H9 (cell line): ENCODE measurements at regions not wholly inside any gene's neighbourhood (a gene's known extent, or its start where the extent isn't known, plus 50 kb on each side); places are given as distances from the start of the nearest gene placed in this dataset.

ENCODE experiments used
- DNase-seq: peaks from one replicate; pipeline ENCODE4 v3.0.0-alpha.2; 2017
- H2AFZ ChIP-seq: one replicate; pipeline ENCODE4 v1.6.1; 2013; ENCODE audit warnings: mild to moderate bottlenecking, low read length, control low read depth, moderate library complexity
- H2AK5ac ChIP-seq: 2 replicates; pipeline ENCODE4 v1.6.1; 2013; ENCODE audit warnings: low read length, control low read depth, mixed read lengths; ENCODE audit not compliant: insufficient read length
- H2BK120ac ChIP-seq: one replicate; pipeline ENCODE4 v1.6.1; 2013; ENCODE audit warnings: low read depth, mild to moderate bottlenecking, low read length, control low read depth, inconsistent platforms; ENCODE audit not compliant: poor library complexity, severe bottlenecking
- H2BK12ac ChIP-seq: 2 replicates; pipeline ENCODE4 v1.6.1; 2013; ENCODE audit warnings: low read length, control low read depth, mixed read lengths, low read depth; ENCODE audit not compliant: insufficient read length
- H2BK15ac ChIP-seq: 2 replicates; pipeline ENCODE4 v1.6.1; 2013; ENCODE audit warnings: low read depth, low read length, control low read depth
- H2BK20ac ChIP-seq: one replicate; pipeline ENCODE4 v1.6.1; 2013; ENCODE audit warnings: low read depth, mild to moderate bottlenecking, low read length, control low read depth, inconsistent platforms; ENCODE audit not compliant: poor library complexity, severe bottlenecking
- H2BK5ac ChIP-seq: 2 replicates; pipeline ENCODE4 v1.6.1; 2013; ENCODE audit warnings: low read length, control low read depth, mixed read lengths; ENCODE audit not compliant: insufficient read length
- H3K14ac ChIP-seq: 2 replicates; pipeline ENCODE4 v1.6.1; 2013; ENCODE audit warnings: low read length, control low read depth; ENCODE audit not compliant: insufficient read depth
- H3K18ac ChIP-seq: 2 replicates; pipeline ENCODE4 v1.6.1; 2013; ENCODE audit warnings: low read depth, mild to moderate bottlenecking, mixed read lengths, low read length, control low read depth; ENCODE audit not compliant: insufficient read length
- H3K23ac ChIP-seq: 2 replicates; pipeline ENCODE4 v1.6.1; 2013; ENCODE audit warnings: low read length, control low read depth, mixed read lengths, low read depth; ENCODE audit not compliant: insufficient read length
- H3K23me2 ChIP-seq: 2 replicates; pipeline ENCODE4 v1.6.1; 2013; ENCODE audit warnings: low read depth, mild to moderate bottlenecking, mixed read lengths, low read length, control low read depth; ENCODE audit not compliant: insufficient read length, poor library complexity, severe bottlenecking
- H3K27ac ChIP-seq: 2 replicates; pipeline ENCODE4 v1.5.1; 2013; ENCODE audit warnings: low read length, control low read depth, mixed read lengths, low read depth; ENCODE audit not compliant: insufficient read length
- H3K27me3 ChIP-seq: 2 replicates; pipeline ENCODE4 v1.6.1; 2013; ENCODE audit warnings: low read length, control low read depth, inconsistent platforms; ENCODE audit not compliant: insufficient read depth
- H3K4ac ChIP-seq: 2 replicates; pipeline ENCODE4 v1.6.1; 2013; ENCODE audit warnings: low read depth, mild to moderate bottlenecking, control low read depth, inconsistent platforms, low read length, moderate library complexity
- H3K4me1 ChIP-seq: 2 replicates; pipeline ENCODE4 v1.6.1; 2013; ENCODE audit warnings: low read length, control low read depth, inconsistent platforms; ENCODE audit not compliant: insufficient read depth
- H3K4me2 ChIP-seq: 2 replicates; pipeline ENCODE4 v1.6.1; 2013; ENCODE audit warnings: low read length, control low read depth, mixed read lengths; ENCODE audit not compliant: insufficient read length, insufficient read depth
- H3K56ac ChIP-seq: 2 replicates; pipeline ENCODE4 v1.6.1; 2013; ENCODE audit warnings: low read depth, mild to moderate bottlenecking, mixed read lengths, low read length, control low read depth; ENCODE audit not compliant: insufficient read length
- H3K79me1 ChIP-seq: 2 replicates; pipeline ENCODE4 v1.6.1; 2013; ENCODE audit warnings: low read depth, mild to moderate bottlenecking, moderate library complexity, low read length, control low read depth, inconsistent platforms; ENCODE audit not compliant: insufficient read depth, poor library complexity, severe bottlenecking
- H3K79me2 ChIP-seq: 2 replicates; pipeline ENCODE4 v1.6.1; 2013; ENCODE audit warnings: low read length, control low read depth, inconsistent platforms; ENCODE audit not compliant: insufficient read depth
- H3K9ac ChIP-seq: 2 replicates; pipeline ENCODE4 v1.6.1; 2013; ENCODE audit warnings: low read length, control low read depth, mixed read lengths; ENCODE audit not compliant: insufficient read length; ENCODE audit errors: extremely low read depth
- H3K9me3 ChIP-seq: one replicate; pipeline ENCODE4 v1.6.1; 2013; ENCODE audit warnings: low read depth, low read length, inconsistent platforms; ENCODE audit not compliant: control insufficient read depth
- H3T11ph ChIP-seq: one replicate; pipeline ENCODE4 v1.6.1; 2013; ENCODE audit warnings: mild to moderate bottlenecking, low read length, control low read depth, inconsistent platforms
- H4K20me1 ChIP-seq: one replicate; pipeline ENCODE4 v1.6.1; 2013; ENCODE audit not compliant: control insufficient read depth, insufficient read length, insufficient read depth
- H4K5ac ChIP-seq: 2 replicates; pipeline ENCODE4 v1.6.1; 2013; ENCODE audit warnings: low read depth, mild to moderate bottlenecking, mixed read lengths, low read length, control low read depth; ENCODE audit not compliant: insufficient read length
- H4K8ac ChIP-seq: replicated peaks from 2 replicates; pipeline ENCODE4 v1.6.1; 2013; ENCODE audit warnings: low read length, control low read depth, mixed read lengths, low read depth; ENCODE audit not compliant: insufficient read length
- H4K91ac ChIP-seq: 2 replicates; pipeline ENCODE4 v1.6.1; 2013; ENCODE audit warnings: low read depth, mild to moderate bottlenecking, moderate library complexity, mixed read lengths, low read length, control low read depth; ENCODE audit not compliant: insufficient read length
- H3K27ac Mint-ChIP-seq, 3 experiments: 2 replicates in 2 of 3; 3 replicates in 1 of 3; pipeline ENCODE4 v1.8.0; 2020 to 2021; ENCODE audit warnings: mixed read lengths in 3 of 3, mild to moderate bottlenecking in 1 of 3, moderate library complexity in 1 of 3
- H3K27me3 Mint-ChIP-seq: 2 replicates; pipeline ENCODE4 v1.8.0; 2021; ENCODE audit warnings: low read depth, mild to moderate bottlenecking, moderate library complexity, mixed read lengths
- H3K36me3 Mint-ChIP-seq, 3 experiments: 2 replicates in 2 of 3; 3 replicates in 1 of 3; pipeline ENCODE4 v1.8.0; 2020 to 2021; ENCODE audit warnings: low read depth in 3 of 3, mixed read lengths in 3 of 3; ENCODE audit not compliant: insufficient read depth in 1 of 3
- H3K4me1 Mint-ChIP-seq, 2 experiments: 2 replicates each; pipeline ENCODE4 v1.8.0; 2020; ENCODE audit warnings: mixed read lengths in 2 of 2
- H3K4me3 Mint-ChIP-seq, 2 experiments: 2 replicates in 1 of 2; 3 replicates in 1 of 2; pipeline ENCODE4 v1.8.0; 2020 to 2021; ENCODE audit warnings: mild to moderate bottlenecking in 2 of 2, mixed read lengths in 2 of 2, moderate library complexity in 1 of 2
- H3K9me3 Mint-ChIP-seq, 2 experiments: 2 replicates in 1 of 2; 3 replicates in 1 of 2; pipeline ENCODE4 v1.8.0; 2020; ENCODE audit warnings: mild to moderate bottlenecking in 2 of 2, mixed read lengths in 2 of 2, moderate library complexity in 1 of 2
- WGBS: extraction: QIAGEN DNeasy Blood & Tissue Kit; methylation state at CpG from one replicate; pipeline ENCODE4 v1.1.7; 2013; ENCODE audit warnings: missing lambda C conversion rate, low lambda C conversion rate, mixed read lengths; ENCODE audit not compliant: insufficient read length; ENCODE audit errors: extremely low coverage; 5-methylcytosine and 5-hydroxymethylcytosine counted together
- TF ChIP-seq, protein P1 (sequence below): fragments of 200-600 bp; sonication (generic); conservative IDR thresholded peaks from 3 replicates; pipeline ENCODE4 v1.8.0; 2021; ENCODE audit warnings: antibody characterized with exemption, mild to moderate bottlenecking

- Histone ChIP-seq H3K27ac (no peak overlapping the region), H4K91ac (no peak overlapping the region), H3K56ac (no peak overlapping the region), H3K79me1 (no peaks in the 10 kb centered on the region), H2BK15ac (no peak overlapping the region), H3K23ac (no peak overlapping the region), H3K18ac (no peak overlapping the region), H3K9me3 (peaks cover 11% of the 10 kb centered on the region), H3K4ac (no peak overlapping the region), H3K4me1 (no peaks in the 10 kb centered on the region), H3T11ph (no peak overlapping the region), H2AFZ (no peak overlapping the region), H3K9ac (no peak overlapping the region), H2BK20ac (no peak overlapping the region), H4K8ac (no peak overlapping the region), H2BK120ac (no peak overlapping the region), H2AK5ac (no peak overlapping the region), H2BK12ac (no peak overlapping the region), H3K79me2 (no peaks in the 10 kb centered on the region), H2BK5ac (no peak overlapping the region), H3K4me2 (no peak overlapping the region), H3K27me3 (no peaks in the 10 kb centered on the region), H4K5ac (no peak overlapping the region), H4K20me1 (no peaks in the 10 kb centered on the region), H3K14ac (no peak overlapping the region), H3K23me2 (no peaks in the 10 kb centered on the region)
- DNase-seq: no peak
- Mint-ChIP-seq H3K4me1 (peaks cover 0 to 8% of the 10 kb centered on the region in 2 experiments; a peak in 2 of 4 replicates), H3K9me3 (peaks cover 18 to 21% of the 10 kb centered on the region in 2 experiments), H3K36me3 (peaks cover 11 to 17% (median 11%) of the 10 kb centered on the region in 3 experiments), H3K27me3 (no peaks in the 10 kb centered on the region; the same call in 1 of the 2 replicates), H3K4me3 (no peak overlapping the region), H3K27ac (no peak overlapping the region)
- no CpG with 5 or more reads among the region's 2 CpGs for WGBS
- TF ChIP-seq, protein P1, sequence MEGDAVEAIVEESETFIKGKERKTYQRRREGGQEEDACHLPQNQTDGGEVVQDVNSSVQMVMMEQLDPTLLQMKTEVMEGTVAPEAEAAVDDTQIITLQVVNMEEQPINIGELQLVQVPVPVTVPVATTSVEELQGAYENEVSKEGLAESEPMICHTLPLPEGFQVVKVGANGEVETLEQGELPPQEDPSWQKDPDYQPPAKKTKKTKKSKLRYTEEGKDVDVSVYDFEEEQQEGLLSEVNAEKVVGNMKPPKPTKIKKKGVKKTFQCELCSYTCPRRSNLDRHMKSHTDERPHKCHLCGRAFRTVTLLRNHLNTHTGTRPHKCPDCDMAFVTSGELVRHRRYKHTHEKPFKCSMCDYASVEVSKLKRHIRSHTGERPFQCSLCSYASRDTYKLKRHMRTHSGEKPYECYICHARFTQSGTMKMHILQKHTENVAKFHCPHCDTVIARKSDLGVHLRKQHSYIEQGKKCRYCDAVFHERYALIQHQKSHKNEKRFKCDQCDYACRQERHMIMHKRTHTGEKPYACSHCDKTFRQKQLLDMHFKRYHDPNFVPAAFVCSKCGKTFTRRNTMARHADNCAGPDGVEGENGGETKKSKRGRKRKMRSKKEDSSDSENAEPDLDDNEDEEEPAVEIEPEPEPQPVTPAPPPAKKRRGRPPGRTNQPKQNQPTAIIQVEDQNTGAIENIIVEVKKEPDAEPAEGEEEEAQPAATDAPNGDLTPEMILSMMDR: no peak
Measured at GRCh38 chr14:22155571-22155970, 433.5 kb downstream of the DAD1 start.
